ENCODE measurements at regions not wholly inside any gene's neighbourhood (a gene's known extent, or its start where the extent isn't known, plus 50 kb on each side); places are given as distances from the start of the nearest gene placed in this dataset.

DNA sequence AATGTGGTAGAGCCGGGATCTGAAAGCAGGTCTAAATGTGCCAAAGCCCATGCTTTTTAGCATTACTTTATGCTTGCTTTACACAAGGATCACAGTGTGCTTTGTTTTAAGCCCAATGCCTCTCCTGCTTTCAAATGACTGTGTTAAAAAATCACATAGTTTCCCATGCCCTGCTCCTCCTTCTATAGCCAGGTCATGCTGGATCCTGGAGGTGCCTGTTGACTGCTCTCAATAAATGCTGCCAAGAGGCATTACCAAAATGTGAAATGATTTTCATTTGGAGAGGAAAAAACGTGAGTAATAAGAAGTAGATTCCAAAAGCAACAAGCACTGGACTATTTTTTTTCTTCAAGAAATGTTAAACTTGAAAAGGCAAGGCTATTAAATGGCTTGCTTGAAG, 420.7 kb upstream of the USP24 start:
- no peaks in the 10 kb centered on the region for H3K27me3 ChIP-seq (ENCODE audit: low read depth, low read length)
- no peaks in the 10 kb centered on the region for H3K36me3 ChIP-seq (replicated peaks; ENCODE audit: low read depth, low read length)
- H4K20me1 ChIP-seq (ENCODE audit: insufficient read depth, low read length): no peaks in the 10 kb centered on the region
- no peaks in the 10 kb centered on the region for H3K79me2 ChIP-seq (ENCODE audit: low read length)
- no peak overlapping the region for H3K9ac ChIP-seq (ENCODE audit: low read length)
- H3K4me3 ChIP-seq (ENCODE audit: low read length): no peak overlapping the region
- H3K4me1 ChIP-seq (ENCODE audit: low read length): peaks cover 2% of the 10 kb centered on the region
- H3K9me3 ChIP-seq (ENCODE audit: insufficient read depth, low read length): no peaks in the 10 kb centered on the region
- no peak overlapping the region for H3K27ac ChIP-seq (ENCODE audit: low read length)
- H2AFZ ChIP-seq (ENCODE audit: low read depth, low read length): no peak overlapping the region
- H3K4me2 ChIP-seq (ENCODE audit: low read length): no peak overlapping the region
- TF ChIP-seq, protein P1, sequence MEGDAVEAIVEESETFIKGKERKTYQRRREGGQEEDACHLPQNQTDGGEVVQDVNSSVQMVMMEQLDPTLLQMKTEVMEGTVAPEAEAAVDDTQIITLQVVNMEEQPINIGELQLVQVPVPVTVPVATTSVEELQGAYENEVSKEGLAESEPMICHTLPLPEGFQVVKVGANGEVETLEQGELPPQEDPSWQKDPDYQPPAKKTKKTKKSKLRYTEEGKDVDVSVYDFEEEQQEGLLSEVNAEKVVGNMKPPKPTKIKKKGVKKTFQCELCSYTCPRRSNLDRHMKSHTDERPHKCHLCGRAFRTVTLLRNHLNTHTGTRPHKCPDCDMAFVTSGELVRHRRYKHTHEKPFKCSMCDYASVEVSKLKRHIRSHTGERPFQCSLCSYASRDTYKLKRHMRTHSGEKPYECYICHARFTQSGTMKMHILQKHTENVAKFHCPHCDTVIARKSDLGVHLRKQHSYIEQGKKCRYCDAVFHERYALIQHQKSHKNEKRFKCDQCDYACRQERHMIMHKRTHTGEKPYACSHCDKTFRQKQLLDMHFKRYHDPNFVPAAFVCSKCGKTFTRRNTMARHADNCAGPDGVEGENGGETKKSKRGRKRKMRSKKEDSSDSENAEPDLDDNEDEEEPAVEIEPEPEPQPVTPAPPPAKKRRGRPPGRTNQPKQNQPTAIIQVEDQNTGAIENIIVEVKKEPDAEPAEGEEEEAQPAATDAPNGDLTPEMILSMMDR (IDR thresholded peaks at IDR 0.05; ENCODE audit: low read depth, low read length): no peak
- no peak for TF ChIP-seq EZH2phosphoT487 (IDR thresholded peaks at IDR 0.05; ENCODE audit: low read depth)

DNA sequence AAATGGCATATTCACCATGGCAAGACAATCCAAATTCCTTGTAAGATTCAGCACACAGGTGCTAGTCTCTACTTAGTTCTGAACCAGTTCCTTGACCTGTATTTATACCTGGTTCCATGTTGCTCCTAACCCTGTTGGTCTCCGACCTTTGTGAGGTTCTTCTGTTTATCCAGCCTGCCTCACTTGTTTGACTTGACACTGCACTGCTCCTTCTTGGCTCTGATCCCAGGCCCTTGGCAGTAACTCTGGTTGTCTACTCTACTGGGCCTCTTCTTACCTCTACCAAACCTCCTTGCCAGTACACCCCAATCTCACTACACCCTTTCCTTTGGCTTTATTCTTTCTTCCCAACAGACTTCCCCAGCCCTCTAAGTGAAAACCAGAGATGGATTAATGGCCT, 419.4 kb upstream of the USP24 start:
- Histone ChIP-seq H3K27me3 (ENCODE audit: low read depth, low read length) (no peaks in the 10 kb centered on the region), H2AFZ (ENCODE audit: low read depth, low read length) (no peak overlapping the region), H4K20me1 (ENCODE audit: insufficient read depth, low read length) (no peaks in the 10 kb centered on the region), H3K4me3 (ENCODE audit: low read length) (no peak overlapping the region), H3K27ac (ENCODE audit: low read length) (no peak overlapping the region), H3K36me3 (replicated peaks; ENCODE audit: low read depth, low read length) (no peaks in the 10 kb centered on the region), H3K79me2 (ENCODE audit: low read length) (no peaks in the 10 kb centered on the region), H3K9ac (ENCODE audit: low read length) (no peak overlapping the region), H3K9me3 (ENCODE audit: insufficient read depth, low read length) (no peaks in the 10 kb centered on the region), H3K4me1 (ENCODE audit: low read length) (no peaks in the 10 kb centered on the region; the same call in 1 of the 2 replicates), H3K4me2 (ENCODE audit: low read length) (no peak overlapping the region)
- TF ChIP-seq EZH2phosphoT487 (IDR thresholded peaks at IDR 0.05; ENCODE audit: low read depth): no peak
- TF ChIP-seq, protein P1 (IDR thresholded peaks at IDR 0.05; ENCODE audit: low read depth, low read length): no peak

DNA sequence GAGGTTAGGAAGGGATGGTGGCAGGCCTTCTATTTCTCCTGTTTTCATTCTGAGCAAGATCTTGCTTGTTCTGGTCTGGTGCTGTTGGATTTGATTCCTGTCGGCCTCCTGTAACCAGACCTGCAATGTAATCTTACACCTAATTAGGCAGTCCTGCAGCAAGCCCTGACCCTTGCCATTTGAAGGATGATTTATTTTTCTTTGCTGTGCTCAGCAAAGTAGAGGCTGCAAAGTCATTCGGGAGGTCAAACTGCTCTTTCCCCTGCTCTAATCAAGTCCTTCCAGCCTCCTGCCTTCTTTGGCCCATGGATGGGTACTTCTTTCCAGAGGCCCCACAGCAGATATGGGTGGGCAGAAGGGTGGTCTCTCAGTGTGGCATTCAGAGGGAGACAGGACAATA, 417.7 kb upstream of the USP24 start:
- Histone ChIP-seq H3K4me2 (ENCODE audit: low read length) (no peak overlapping the region), H3K9me3 (ENCODE audit: insufficient read depth, low read length) (no peaks in the 10 kb centered on the region), H3K79me2 (ENCODE audit: low read length) (no peaks in the 10 kb centered on the region), H4K20me1 (ENCODE audit: insufficient read depth, low read length) (no peaks in the 10 kb centered on the region), H3K36me3 (replicated peaks; ENCODE audit: low read depth, low read length) (no peaks in the 10 kb centered on the region), H3K4me1 (ENCODE audit: low read length) (no peaks in the 10 kb centered on the region; the same call in 1 of the 2 replicates), H3K27me3 (ENCODE audit: low read depth, low read length) (no peaks in the 10 kb centered on the region), H3K4me3 (ENCODE audit: low read length) (no peak overlapping the region), H3K27ac (ENCODE audit: low read length) (no peak overlapping the region), H3K9ac (ENCODE audit: low read length) (no peak overlapping the region), H2AFZ (ENCODE audit: low read depth, low read length) (no peak overlapping the region)
- TF ChIP-seq EZH2phosphoT487 (IDR thresholded peaks at IDR 0.05; ENCODE audit: low read depth): no peak
- TF ChIP-seq, protein P1 (IDR thresholded peaks at IDR 0.05; ENCODE audit: low read depth, low read length): no peak

DNA sequence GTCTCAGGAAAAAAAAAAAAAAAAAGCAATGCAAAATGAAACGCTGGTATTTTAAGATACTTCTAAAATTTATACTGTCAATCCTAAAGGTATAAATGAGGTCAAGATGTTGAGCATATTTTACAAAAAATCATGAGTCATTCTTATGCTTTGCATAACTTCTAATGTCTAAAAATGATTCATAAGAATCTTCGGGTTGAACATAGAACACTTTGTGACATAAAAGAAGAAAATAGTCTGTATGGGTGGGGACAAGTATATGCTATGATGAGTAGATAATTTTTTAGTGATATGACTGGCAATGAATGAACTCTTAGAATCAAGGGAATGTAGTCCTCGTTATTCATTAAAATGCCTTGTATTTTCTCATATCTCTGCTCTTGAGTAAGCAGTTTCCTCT, 416.9 kb upstream of the USP24 start:
- Histone ChIP-seq H3K4me1 (ENCODE audit: low read length) (no peaks in the 10 kb centered on the region; the same call in 1 of the 2 replicates), H3K79me2 (ENCODE audit: low read length) (no peaks in the 10 kb centered on the region), H3K27me3 (ENCODE audit: low read depth, low read length) (no peaks in the 10 kb centered on the region), H2AFZ (ENCODE audit: low read depth, low read length) (no peak overlapping the region), H3K27ac (ENCODE audit: low read length) (no peak overlapping the region), H3K9me3 (ENCODE audit: insufficient read depth, low read length) (no peaks in the 10 kb centered on the region), H3K4me3 (ENCODE audit: low read length) (no peak overlapping the region), H3K36me3 (replicated peaks; ENCODE audit: low read depth, low read length) (no peaks in the 10 kb centered on the region), H3K4me2 (ENCODE audit: low read length) (no peak overlapping the region), H4K20me1 (ENCODE audit: insufficient read depth, low read length) (no peaks in the 10 kb centered on the region), H3K9ac (ENCODE audit: low read length) (no peak overlapping the region)
- TF ChIP-seq EZH2phosphoT487 (IDR thresholded peaks at IDR 0.05; ENCODE audit: low read depth): no peak
- TF ChIP-seq, protein P1 (IDR thresholded peaks at IDR 0.05; ENCODE audit: low read depth, low read length): no peak

All from OCI-LY3 (cell line).